KMS-11 (cell line): ENCODE measurements at regions not wholly inside any gene's neighbourhood (a gene's known extent, or its start where the extent isn't known, plus 50 kb on each side); places are given as distances from the start of the nearest gene placed in this dataset.

Experiments
- H2AFZ ChIP-seq: fragments of 200-600 bp; sonication (generic); 2 replicates; pipeline ENCODE4 v1.6.1; 2016; ENCODE audit warnings: antibody characterized with exemption, mixed run types, low read depth
- H3K27ac ChIP-seq: fragments of 200-600 bp; sonication (generic); 2 replicates; pipeline ENCODE4 v1.6.1; 2016; ENCODE audit warnings: mild to moderate bottlenecking, mixed run types
- H3K27me3 ChIP-seq: fragments of 200-600 bp; sonication (generic); 2 replicates; pipeline ENCODE4 v1.6.1; 2017; ENCODE audit warnings: mild to moderate bottlenecking, low read depth, mixed run types, moderate library complexity; ENCODE audit not compliant: insufficient read depth
- H3K36me3 ChIP-seq: fragments of 200-600 bp; sonication (generic); 2 replicates; pipeline ENCODE4 v1.6.1; 2017; ENCODE audit warnings: mild to moderate bottlenecking, mixed run types; ENCODE audit not compliant: insufficient read depth
- H3K4me1 ChIP-seq: fragments of 200-600 bp; sonication (generic); 2 replicates; pipeline ENCODE4 v1.6.1; 2016; ENCODE audit warnings: mild to moderate bottlenecking, low read depth, mixed run types; ENCODE audit not compliant: poor library complexity, severe bottlenecking
- H3K4me2 ChIP-seq: fragments of 200-600 bp; sonication (generic); 2 replicates; pipeline ENCODE4 v1.7.0; 2016; ENCODE audit warnings: mild to moderate bottlenecking, mixed run types
- H3K4me3 ChIP-seq: fragments of 200-600 bp; sonication (generic); IDR thresholded peaks from 2 replicates; pipeline ENCODE4 v1.6.1; 2017; ENCODE audit warnings: low read depth, low read length, mixed read lengths; ENCODE audit not compliant: insufficient read depth
- H3K79me2 ChIP-seq: fragments of 200-600 bp; sonication (generic); 2 replicates; pipeline ENCODE4 v1.6.1; 2016; ENCODE audit warnings: low read depth, mixed run types; ENCODE audit not compliant: insufficient read depth
- H3K9ac ChIP-seq: fragments of 200-600 bp; sonication (generic); 2 replicates; pipeline ENCODE4 v1.6.1; 2016; ENCODE audit warnings: mild to moderate bottlenecking, mixed run types
- H4K20me1 ChIP-seq: fragments of 200-600 bp; sonication (generic); 2 replicates; pipeline ENCODE4 v1.6.1; 2016; ENCODE audit warnings: mild to moderate bottlenecking, mixed run types; ENCODE audit not compliant: insufficient read depth
- CTCF ChIP-seq: fragments of 200-600 bp; sonication (generic); conservative IDR thresholded peaks from 2 replicates; pipeline ENCODE4 v1.6.1; 2017; ENCODE audit warnings: low read depth, mild to moderate bottlenecking, antibody characterized with exemption, low read length, moderate library complexity, mixed read lengths

- TF ChIP-seq CTCF = no peak
- 0 out of 2 replicates have a peak overlapping the region, but pooled peaks have one; percentile 87 for H3K4me2 ChIP-seq
Measured at GRCh38 chr11:128305588-128305987, 281.8 kb downstream of the ETS1 start.

GRCh38 chr11:128304666-128305485 is 282.5 kb downstream of the ETS1 start:
- TF ChIP-seq CTCF = no peak
- Histone ChIP-seq H2AFZ (no peak overlapping the region), H3K79me2 (no peaks in the 10 kb centered on the region), H3K27me3 (no peaks in the 10 kb centered on the region), H3K4me1 (peaks cover 62% of the 10 kb centered on the region), H3K9ac (no peak overlapping the region), H3K4me3 (no peak overlapping the region), H3K4me2 (peak overlapping the region; percentile 87), H3K27ac (peak overlapping the region; percentile 83; the same call in 1 of the 2 replicates), H3K36me3 (no peaks in the 10 kb centered on the region), H4K20me1 (no peaks in the 10 kb centered on the region)

More at GRCh38 chr11:128305588-128305987, 281.8 kb downstream of the ETS1 start:
- H4K20me1 ChIP-seq = no peaks in the 10 kb centered on the region
- H3K4me1 ChIP-seq = peaks cover 55% of the 10 kb centered on the region
- no peaks in the 10 kb centered on the region for H3K79me2 ChIP-seq
- H3K27ac ChIP-seq = no peak overlapping the region
- no peaks in the 10 kb centered on the region for H3K36me3 ChIP-seq
- H3K4me3 ChIP-seq = no peak overlapping the region
- H3K27me3 ChIP-seq = no peaks in the 10 kb centered on the region
- H3K9ac ChIP-seq = no peak overlapping the region
- no peak overlapping the region for H2AFZ ChIP-seq

GRCh38 chr11:128304116-128304515 is 283.2 kb downstream of the ETS1 start:
- H3K4me1 ChIP-seq = peaks cover 70% of the 10 kb centered on the region
- peak overlapping the region; percentile 87; the same call in 1 of the 2 replicates for H3K4me2 ChIP-seq
- H2AFZ ChIP-seq = 0 out of 2 replicates have a peak overlapping the region, but pooled peaks have one; percentile 30
- H3K27ac ChIP-seq = peak overlapping the region; percentile 83; the same call in 1 of the 2 replicates
- no peaks in the 10 kb centered on the region for H3K79me2 ChIP-seq
- no peaks in the 10 kb centered on the region for H3K27me3 ChIP-seq
- no peak for TF ChIP-seq CTCF
- no peaks in the 10 kb centered on the region for H4K20me1 ChIP-seq
- H3K9ac ChIP-seq = no peak overlapping the region
- no peak overlapping the region for H3K4me3 ChIP-seq
- H3K36me3 ChIP-seq = no peaks in the 10 kb centered on the region

GRCh38 chr11:128303383-128303782 is 284.0 kb downstream of the ETS1 start:
- no peaks in the 10 kb centered on the region for H3K27me3 ChIP-seq
- no peak overlapping the region for H3K9ac ChIP-seq
- H3K4me3 ChIP-seq = no peak overlapping the region
- TF ChIP-seq CTCF = no peak
- peak overlapping the region; percentile 87 for H3K4me2 ChIP-seq
- H3K79me2 ChIP-seq = no peaks in the 10 kb centered on the region
- H3K27ac ChIP-seq = peak overlapping the region; percentile 83
- H4K20me1 ChIP-seq = no peaks in the 10 kb centered on the region
- no peak overlapping the region for H2AFZ ChIP-seq
- no peaks in the 10 kb centered on the region for H3K36me3 ChIP-seq
- peaks cover 77% of the 10 kb centered on the region for H3K4me1 ChIP-seq
